GM03348 (cell line): ENCODE measurements at regions not wholly inside any gene's neighbourhood (a gene's known extent, or its start where the extent isn't known, plus 50 kb on each side); places are given as distances from the start of the nearest gene placed in this dataset.
"Not testable (repeated sequence)": the region's sequence is repeated elsewhere in the genome, so short reads cannot be mapped to it uniquely, and the experiment has no call there.

Experiments used
- DNase-seq: peaks from one replicate; pipeline ENCODE4 v3.0.0; 2012; ENCODE audit warnings: low spot score

DNA sequence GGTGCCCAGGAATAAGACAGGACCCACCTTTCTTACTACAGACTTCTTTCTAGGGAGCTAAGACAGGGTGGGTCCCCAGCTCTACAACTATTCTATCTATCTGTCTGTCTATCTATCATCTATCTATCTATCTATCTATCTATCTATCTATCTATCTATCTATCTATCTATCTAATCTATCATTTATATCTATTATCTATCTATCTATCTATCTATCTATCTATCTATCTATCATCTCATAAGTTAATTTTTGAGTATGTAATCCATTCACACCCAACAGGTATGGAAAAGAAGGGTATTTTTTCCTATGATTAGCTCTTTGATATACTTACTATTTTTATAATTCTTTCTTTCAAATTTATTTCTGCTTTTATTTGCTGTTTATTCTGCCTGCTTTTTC is 55.9 kb downstream of the BAMBI start:
- no peak for DNase-seq

DNA sequence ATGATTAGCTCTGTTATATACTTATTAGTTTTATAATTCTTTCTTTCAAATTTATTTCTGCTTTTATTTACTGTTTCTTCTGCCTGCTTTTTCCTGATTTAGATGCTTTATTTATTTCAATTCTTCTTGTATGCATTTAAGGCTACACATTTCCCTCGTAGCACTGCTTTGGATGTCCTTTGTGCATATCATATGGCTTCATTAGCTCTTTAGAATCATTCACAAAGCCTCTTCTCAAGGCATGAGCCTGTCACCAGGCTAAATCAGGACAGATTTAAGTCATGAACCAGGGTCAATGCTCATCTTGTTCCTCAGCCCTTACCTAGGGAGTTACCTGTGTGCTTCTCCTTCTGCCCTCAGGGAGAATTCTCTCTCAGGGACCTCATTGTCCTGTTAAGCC is 56.3 kb downstream of the BAMBI start:
- DNase-seq = no peak

GRCh38 chr10:28734938-28735759 is 57.8 kb downstream of the BAMBI start:
- DNase-seq = peak; percentile 61

GRCh38 chr10:28737096-28737495 is 59.8 kb downstream of the BAMBI start:
- DNase-seq = no peak

GRCh38 chr10:28738200-28738599 is 60.9 kb downstream of the BAMBI start:
- no peak for DNase-seq

DNA sequence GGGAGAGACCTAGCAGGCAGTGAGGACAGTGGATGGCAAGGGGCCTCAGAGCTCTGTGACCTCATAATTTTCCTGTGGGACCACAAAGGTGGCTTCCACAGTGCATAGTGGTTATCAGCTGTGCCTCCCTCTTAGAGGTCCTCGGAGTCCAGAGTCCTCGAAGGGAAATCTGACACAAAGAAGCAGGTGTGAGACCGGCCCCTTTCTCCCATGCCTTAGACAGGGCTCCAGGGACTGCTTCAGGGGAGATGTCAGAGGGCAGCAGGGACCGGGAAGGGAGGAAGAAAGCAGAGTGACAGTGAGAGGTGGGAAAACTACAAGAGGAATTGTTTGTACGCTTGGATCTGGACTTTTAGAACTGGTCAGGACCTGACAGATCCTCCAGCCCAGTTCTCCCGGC is 66.3 kb downstream of the BAMBI start:
- no peak for DNase-seq

DNA sequence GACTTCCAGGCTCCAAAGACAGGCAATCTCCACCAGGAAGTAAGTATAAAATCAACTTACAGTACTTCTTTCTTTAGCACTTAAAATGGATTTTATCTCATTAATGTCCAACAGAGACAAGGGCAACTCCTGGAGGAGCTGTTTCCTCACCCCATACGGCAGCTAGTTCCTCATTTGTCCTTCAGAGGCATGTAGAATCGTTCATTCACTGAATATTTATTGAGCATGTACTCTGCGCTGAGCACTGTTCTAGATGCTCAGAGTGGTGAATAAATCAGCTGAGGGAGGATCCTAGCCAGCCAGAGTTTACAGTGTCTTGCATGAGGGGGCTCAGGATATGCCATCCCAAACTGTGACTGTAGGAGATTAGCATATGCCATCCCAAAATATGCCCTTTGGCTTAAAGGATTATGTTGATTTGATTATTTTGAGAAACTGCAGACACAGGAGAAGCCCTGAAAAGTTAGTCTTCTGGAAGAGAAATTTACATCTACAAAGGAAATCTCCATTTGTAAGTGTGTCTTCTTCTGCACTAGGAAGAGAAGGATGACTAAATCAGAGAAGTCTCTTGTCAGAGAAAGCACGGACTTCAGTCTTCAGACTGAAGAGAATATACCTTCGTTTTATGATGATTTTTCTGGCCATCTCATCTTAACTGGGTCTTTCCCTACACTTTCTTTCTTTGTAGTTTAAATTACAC is 66.9 kb downstream of the BAMBI start:
- DNase-seq = no peak

- no peak for DNase-seq
Measured at GRCh38 chr10:28754930-28755718, 77.8 kb downstream of the BAMBI start.

GRCh38 chr10:28761084-28761846 is 83.9 kb downstream of the BAMBI start:
- no peak for DNase-seq

DNA sequence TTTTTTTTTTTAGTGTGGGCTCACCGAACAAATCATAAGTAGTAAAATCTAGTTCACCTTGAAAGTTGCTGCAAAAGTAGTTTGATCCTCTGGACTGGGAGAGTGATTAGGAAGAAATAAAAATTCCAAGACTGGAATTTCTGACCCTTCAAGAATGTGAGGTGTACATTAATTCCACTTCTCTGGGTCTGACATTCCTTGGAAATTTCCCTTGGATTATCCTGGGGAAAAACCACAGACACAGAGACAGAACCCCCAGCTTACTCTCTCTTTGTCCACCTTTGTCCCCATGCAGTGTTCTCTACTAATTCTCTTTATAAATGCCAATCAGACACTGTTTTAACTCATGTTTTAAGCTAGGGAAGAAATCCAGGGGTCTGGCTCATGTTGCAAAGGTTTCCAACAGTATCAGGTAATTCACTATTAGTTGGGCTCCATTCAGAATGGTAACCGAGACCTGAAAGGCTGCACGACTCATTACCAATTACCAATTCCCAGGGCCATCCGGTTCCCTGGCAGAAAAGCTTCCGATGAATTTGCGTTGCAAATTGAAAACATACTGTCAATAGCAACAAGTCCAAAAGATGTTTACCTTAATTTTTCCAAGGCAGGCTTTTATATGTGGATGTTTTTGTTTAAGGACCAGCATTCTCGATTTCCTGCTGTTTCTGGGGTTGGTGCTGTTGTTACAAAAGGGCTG is 86.3 kb downstream of the BAMBI start:
- no peak for DNase-seq

DNA sequence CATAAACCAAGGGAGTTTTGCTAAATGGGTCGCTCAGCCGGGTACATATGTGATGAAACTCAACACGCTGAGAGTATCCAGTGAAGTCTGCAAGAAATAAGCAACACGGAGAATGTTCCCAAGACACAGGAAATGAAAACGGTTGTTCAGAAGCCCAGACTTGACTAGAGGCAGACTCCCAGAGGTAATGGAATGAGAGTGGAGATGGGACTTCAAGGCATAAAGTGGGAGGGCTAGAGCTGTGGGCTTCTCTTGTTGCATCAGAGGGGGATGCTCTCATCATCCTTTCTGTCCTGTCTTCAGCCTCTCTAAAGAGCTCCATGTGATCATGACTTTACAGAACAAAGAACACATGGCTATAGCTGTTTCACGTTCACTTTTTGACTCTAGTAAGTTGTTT is 88.3 kb downstream of the BAMBI start:
- DNase-seq = no peak

DNA sequence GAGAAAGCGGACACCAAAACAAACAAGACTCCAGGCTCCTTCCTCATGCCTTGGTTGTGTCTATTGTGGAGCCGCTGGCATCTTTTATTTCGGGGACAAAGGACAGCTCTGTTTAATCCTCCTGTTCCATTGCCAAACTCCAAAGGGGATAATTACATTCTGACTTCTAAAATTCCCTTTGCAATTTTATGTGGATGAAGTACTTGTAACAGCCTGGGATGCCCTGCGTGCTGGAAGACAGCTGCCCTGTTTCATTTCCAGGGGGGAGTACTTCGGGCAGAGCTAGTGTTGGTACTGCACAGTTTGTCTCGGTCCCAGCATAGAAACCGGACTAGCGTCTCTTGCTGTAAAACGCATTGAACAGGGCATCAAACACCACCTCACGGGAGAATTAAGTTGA is 90.9 kb downstream of the BAMBI start:
- DNase-seq = no peak

GRCh38 chr10:28769091-28769604 is 91.8 kb downstream of the BAMBI start:
- DNase-seq = no peak

DNA sequence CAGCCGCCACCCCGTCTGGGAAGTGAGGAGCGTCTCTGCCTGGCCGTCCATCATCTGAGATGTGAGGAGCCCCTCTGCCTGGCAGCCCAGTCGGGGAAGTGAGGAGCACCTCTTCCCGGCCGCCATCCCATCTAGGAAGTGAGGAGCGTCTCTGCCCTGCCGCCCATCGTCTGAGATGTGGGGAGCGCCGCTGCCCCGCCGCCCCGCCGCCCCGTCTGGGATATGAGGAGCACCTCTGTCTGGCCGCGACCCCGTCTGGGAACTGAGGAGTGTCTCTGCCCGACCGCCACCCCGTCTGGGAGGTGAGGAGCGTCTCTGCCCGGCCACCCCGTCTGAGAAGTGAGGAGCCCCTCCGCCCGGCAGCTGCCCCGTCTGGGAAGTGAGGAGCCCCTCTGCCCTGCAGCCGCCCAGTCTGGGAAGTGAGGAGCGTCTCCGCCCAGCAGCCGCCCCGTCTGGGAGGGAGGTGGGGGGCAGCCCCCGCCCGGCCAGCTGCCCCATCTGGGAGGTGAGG is 94.3 kb downstream of the BAMBI start:
- DNase-seq = not testable (repeated sequence)

DNA sequence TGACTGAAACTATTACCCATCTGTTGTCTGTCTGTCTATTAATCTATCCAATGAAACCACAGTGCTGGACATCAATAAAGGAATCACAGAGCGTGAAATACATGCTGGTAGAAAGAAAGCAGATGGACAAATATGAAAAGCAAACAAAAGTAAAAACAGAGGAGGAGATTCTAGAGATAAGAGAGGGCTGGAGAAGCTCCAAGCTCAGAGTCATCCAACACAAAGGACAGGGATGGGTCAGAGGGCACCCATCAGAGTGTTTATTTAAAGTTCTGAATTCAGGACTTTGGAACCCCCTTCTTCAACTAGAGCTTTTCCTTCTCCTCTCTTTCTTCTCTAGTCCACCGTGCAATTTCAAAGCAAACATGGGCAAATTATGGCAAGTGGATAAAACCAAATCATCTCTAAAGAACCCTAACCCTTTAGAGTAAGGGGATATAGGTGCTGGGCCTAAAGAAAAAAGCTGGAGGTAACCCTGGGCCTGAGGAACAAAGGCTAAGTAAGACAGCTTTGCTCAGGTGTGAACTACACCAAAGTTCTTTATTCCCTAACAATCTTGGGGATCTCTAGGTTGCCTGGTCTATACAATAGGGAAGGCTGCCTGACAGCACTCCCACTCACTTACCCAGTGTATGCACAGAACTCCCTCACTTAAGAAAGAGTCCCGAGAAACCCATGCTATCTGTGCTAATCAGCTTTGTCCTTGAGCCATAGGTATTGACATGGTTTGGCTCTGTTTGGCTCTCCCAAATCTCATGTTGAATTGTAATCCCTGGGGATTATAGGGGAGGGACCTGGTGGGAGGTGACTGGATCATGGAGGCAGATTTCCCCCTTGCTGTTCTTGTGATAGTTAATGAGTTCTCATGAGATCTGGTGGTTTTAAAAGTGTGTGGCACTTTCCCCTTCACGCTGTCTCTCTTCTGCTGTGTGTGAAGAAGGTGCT is 97.0 kb downstream of the BAMBI start:
- no peak for DNase-seq

DNA sequence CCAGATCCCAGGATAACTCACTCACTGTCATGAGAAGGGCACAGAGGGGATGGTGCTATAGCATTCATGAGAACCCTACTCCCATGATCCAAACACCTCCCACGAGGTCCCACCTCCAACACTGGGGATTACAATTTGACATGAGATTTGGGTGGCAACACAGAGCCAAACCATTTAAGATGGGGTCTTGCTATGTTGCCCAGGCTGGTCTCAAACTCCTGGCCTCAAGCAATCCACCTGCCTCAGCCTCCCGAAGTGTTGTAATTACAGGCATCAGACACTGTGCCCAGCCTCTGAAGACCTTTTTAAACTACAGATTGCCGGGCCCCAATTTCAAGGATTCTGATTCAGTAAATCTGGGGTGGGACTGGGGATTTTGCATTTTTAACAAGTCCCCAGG is 98.5 kb downstream of the BAMBI start:
- no peak for DNase-seq

GRCh38 chr10:28776519-28776918 is 99.2 kb downstream of the BAMBI start:
- DNase-seq = no peak

GRCh38 chr10:28777911-28778310 is 100.6 kb downstream of the BAMBI start:
- DNase-seq = no peak

GRCh38 chr10:28778524-28778923 is 101.2 kb downstream of the BAMBI start:
- no peak for DNase-seq

DNA sequence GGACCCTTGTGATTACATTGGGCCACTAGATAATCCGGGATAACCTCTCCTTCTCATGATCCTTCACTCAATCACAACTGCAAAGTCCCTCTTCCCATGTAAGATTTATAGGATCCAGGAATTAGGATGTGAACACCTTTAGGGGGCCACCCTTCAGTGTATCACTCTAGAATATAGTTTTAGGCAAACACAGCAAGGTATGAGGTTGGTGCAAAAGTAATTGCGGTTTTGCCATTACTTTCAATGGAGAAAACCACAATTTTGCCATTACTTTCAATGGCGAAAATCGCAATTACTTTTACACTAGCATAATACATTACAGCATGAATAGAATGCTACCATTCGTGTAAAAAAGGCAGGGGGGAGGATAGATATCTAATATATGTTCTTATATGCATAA is 104.0 kb downstream of the BAMBI start:
- no peak for DNase-seq
